ENCODE measurements at regions not wholly inside any gene's neighbourhood (a gene's known extent, or its start where the extent isn't known, plus 50 kb on each side); places are given as distances from the start of the nearest gene placed in this dataset.

GRCh38 chr10:106473129-106473685 lies 691.3 kb downstream of the SORCS1 start:
- no peak for DNase-seq (ENCODE audit: low read depth in 4 of 4, low spot score in 1 of 4)

DNA sequence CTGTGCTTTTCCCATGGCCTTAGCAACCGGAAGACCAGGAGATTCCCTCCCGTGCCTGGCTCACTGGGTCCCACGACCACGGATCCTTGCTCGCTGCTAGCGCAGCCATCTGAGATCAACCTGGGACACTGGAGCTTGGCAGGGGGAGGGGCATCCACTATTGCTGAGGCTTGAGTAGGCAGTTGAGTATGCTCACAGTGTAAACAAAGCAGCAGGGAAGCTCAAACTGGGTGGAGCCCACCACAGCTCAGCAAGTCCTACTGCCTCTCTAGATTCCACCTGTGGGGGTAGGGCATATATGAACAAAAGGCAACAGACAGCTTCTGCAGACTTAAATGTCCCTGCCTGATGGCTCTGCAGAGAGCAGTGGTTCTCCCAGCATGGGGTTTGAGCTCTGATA lies 697.0 kb downstream of the SORCS1 start:
- DNase-seq (ENCODE audit: low read depth in 4 of 4, low spot score in 1 of 4) = no peak

DNA sequence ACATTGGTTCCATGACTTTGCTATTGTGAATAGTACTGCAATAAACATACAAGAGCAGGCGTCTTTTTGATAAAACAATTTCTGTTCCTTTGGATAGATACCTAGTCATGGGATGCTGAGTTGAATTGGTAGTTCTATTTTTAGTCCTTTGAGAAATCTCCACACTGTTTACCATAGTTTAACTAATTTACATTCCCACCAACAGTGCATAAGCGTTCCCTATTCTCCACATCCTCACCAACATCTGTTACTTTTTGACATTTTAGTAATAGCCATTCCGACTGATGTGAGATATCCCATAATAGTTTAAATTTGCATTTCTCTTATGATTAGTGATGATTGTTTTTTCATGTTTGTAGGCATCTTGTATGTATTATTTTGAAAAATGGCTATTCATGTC lies 707.0 kb downstream of the SORCS1 start:
- no peak for DNase-seq (ENCODE audit: low read depth in 4 of 4, low spot score in 1 of 4)

GRCh38 chr10:106454233-106454632 lies 710.3 kb downstream of the SORCS1 start:
- DNase-seq (ENCODE audit: low read depth in 4 of 4, low spot score in 1 of 4) = no peak

DNA sequence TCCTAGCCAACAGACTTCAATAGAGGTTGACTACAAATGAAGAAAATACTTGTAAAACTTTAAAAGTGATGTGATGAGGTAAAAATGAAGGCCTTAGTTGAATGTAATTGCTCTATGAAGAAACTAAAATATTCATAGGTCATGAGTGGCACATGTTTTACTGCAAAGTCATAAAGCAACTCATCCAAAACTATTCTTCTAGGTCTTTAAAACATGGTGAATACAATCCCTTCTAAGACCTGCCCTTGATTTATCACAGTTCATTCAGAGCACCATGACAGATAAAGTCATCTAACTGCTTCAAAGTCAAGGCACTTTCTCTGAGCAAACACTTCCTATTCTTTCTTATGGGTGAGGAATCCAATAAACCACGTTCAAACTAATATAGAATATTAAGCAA lies 713.5 kb downstream of the SORCS1 start:
- no peak for DNase-seq (ENCODE audit: low read depth in 4 of 4, low spot score in 1 of 4)

DNA sequence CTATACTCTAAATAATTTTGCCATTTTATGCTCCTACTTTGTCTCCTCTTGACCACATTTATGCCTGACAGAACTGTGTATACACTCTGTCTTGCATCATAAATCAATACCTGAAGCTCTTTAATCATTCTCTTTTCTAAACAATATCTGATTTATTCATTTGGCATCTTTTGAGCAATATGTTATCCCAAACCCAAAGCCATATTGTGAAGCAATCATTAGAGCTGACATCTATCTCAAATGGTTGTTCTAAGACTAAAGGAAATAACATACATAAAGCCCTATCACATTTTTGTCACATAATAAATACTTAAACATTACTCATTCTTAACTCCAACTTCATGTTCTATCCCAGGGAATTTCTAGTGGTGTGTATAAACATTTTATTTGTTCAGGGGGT lies 717.6 kb downstream of the SORCS1 start:
- DNase-seq (ENCODE audit: low read depth in 4 of 4, low spot score in 1 of 4) = no peak

GRCh38 chr10:106442223-106442622 lies 722.3 kb downstream of the SORCS1 start:
- DNase-seq (ENCODE audit: low read depth in 4 of 4, low spot score in 1 of 4) = no peak

DNA sequence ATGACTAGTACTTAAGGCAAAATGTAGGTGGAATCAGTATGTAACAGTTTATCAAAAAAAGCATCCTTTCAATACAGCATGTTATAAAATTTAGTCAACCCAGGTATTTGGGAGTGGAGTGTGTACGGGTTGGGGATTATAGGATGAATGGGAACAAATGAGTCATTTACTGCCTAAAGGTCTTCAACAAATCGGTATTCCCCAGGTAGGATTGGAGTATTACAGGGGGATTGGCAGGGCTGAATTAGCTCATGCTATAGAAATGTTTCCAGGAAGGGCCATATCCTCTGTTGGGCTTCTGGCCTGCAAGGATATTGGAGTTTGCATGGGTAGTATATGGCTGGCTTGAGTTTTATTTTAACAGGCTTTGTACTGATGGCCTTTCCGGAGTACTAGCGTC lies 723.7 kb downstream of the SORCS1 start:
- DNase-seq (ENCODE audit: low read depth in 4 of 4, low spot score in 1 of 4) = no peak

DNA sequence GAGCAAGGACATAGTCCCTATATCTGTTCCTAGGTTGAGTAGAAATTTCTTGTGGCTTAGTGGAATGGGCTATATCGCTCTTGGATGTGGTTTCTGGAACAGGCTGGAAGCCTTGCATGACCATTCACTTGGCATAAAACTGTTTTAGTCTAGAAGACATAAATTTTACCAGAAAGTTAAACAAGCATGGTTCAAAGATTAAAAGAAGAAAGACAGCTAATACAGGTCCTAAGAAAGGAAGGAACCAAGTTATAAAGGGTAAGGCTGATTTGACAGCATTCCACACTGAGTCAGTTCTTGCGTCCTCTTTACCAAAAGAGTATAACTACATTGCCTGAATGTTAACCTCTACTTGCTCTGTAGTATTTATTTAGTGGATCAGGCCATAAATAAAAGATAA lies 724.2 kb downstream of the SORCS1 start:
- no peak for DNase-seq (ENCODE audit: low read depth in 4 of 4, low spot score in 1 of 4)

GRCh38 chr10:106439366-106439765 lies 725.1 kb downstream of the SORCS1 start:
- DNase-seq (ENCODE audit: low read depth in 4 of 4, low spot score in 1 of 4) = no peak

- DNase-seq (ENCODE audit: low read depth in 4 of 4, low spot score in 1 of 4) = no peak
Measured at GRCh38 chr10:106438386-106438785, 726.1 kb downstream of the SORCS1 start.

DNA sequence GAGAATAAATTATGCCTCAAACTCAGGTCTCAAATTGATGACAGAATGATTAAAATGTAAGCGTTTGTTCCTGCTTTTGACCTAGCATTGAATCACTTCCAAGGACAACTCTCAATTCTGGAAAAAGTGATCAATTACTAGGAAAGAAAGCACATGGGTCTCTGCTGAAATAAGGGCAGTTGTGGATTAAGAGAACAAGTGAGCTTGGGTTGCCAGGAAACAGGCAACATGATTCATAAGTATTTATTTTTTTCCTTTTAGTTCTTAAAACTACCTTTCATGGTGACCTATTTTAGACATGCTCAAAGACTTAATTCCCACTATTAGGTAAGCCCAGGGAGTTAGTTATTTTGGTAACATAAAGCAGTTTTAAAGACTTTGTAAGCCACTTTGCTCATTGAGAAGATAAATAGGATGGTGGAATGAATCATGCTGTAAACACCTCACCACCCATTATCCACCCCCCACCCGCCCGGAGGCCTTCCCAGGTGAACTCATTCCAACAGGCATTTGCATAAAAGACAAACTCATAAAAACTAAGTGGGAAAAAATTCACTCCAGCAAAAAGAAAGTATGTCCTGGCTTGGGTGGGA lies 728.3 kb downstream of the SORCS1 start:
- DNase-seq (ENCODE audit: low read depth in 4 of 4, low spot score in 1 of 4) = no peak

- DNase-seq (ENCODE audit: low read depth in 4 of 4, low spot score in 1 of 4) = no peak
Measured at GRCh38 chr10:106435081-106435480, 729.4 kb downstream of the SORCS1 start.

DNA sequence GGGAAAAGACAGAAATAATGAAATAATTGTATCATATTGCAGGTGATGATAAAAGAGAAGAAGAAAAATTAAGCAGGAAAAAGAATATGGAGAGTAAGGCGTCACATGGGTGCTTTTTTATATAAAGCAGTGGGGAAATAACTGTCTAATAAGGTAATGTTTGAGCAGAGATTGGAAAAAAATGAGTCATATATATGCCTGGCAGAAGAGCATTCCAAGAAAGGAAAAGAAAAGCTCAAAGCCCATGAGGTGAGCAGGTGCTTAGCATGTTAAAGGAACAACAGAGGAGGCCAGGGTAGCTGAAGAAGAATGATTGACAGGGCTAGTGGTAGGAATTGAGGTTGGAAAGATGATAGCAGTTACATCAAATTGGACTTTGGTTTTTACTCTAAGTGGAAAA lies 739.5 kb downstream of the SORCS1 start:
- no peak for DNase-seq (ENCODE audit: low read depth in 4 of 4, low spot score in 1 of 4)

DNA sequence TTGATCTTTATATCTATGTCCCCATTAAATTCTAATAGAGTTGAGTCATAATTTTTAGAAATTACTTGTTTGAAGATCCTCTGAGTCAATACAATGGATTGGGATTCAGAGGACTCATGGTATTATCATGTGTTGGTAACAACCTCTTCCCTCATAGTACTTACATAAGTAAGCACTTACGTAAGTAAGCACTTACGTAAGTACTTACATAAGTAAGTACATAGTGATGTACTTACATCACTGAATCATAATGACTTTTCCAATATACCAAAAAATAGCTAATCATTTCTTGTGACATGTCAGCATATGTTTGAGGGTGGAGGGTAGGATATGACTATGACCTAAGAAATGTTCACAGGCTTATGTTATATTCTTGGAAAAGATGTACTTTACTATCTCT lies 740.5 kb downstream of the SORCS1 start:
- no peak for DNase-seq (ENCODE audit: low read depth in 4 of 4, low spot score in 1 of 4)

DNA sequence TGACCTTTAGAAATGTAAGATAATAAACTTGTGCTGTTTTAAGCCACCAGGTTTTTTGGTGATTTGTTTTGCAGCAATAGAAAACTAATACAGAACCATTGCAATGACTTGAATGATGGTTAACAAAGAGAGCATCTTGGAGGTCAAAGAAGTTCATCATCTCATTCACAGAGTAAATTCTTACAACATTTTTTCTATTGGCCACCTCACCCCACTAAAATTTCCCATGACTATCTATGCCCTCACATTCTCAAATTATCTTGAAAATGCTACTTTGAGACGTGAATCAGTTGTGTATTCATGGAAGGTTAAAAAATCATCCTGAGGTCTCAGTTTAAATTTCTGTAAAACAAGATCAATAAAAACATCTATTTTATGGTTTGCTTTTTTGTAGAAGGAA lies 754.2 kb downstream of the SORCS1 start:
- DNase-seq (ENCODE audit: low read depth in 4 of 4, low spot score in 1 of 4) = no peak

DNA sequence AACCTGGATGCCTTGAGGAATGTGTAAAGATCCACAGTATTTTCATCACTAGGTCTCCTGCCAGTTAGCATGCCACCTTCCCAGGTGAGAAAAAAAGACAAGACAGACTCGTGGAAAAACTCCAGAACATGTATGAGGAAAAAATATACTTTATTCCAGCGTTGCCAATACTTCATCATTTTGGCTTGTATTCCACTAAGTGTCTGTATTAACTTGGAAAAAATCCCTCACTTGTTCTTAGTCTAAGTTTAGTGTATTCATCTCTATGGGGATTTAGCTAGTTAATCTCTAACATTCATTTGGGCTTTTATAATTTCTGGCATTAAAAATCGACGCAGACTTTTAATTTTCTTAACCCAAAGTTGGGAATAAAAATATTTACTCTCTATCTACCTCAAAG lies 759.4 kb downstream of the SORCS1 start:
- DNase-seq (ENCODE audit: low read depth in 4 of 4, low spot score in 1 of 4) = no peak

DNA sequence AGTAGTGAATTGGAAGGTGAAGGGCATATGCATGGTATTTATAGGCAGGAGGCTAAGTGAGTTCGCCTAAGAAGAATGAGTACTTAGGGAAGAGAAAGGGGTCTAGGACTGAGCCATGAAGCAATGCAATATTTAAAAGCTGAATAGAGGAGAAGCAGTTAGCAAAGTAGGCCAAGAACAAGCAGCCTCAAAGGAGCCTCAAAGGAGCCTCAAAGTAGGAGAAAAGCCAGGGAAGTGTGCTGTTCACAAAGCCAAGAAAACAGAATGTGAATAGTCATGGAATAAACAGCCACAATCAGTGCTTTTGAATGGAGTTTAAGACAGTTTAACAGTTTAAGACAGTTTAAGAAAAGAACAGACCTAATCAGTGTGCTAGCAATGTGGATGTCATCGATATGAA lies 762.0 kb downstream of the SORCS1 start:
- no peak for DNase-seq (ENCODE audit: low read depth in 4 of 4, low spot score in 1 of 4)

DNA sequence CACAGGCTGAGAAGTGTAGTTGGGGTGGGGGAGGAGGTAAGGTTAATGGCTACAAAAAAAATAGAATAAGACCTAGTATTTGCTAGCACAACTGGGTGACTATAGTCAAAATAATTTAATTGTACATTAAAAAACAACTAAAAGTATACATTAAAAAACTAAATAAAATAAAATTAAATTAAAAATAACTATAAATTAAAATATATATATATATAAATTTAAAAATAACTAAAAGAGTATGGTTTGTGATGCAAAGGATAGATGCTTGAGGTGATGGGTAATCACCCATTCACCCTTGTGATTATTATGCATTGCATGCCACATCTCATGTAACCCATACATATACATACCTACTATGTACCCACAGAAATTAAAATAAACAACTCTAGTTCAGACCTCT lies 762.5 kb downstream of the SORCS1 start:
- DNase-seq (ENCODE audit: low read depth in 4 of 4, low spot score in 1 of 4) = no peak

GRCh38 chr10:106401161-106401560 lies 763.3 kb downstream of the SORCS1 start:
- DNase-seq (ENCODE audit: low read depth in 4 of 4, low spot score in 1 of 4) = no peak

- DNase-seq (ENCODE audit: low read depth in 4 of 4, low spot score in 1 of 4) = no peak
Measured at GRCh38 chr10:106399112-106399511, 765.4 kb downstream of the SORCS1 start.

GRCh38 chr10:106396192-106396591 lies 768.3 kb downstream of the SORCS1 start:
- no peak for DNase-seq (ENCODE audit: low read depth in 4 of 4, low spot score in 1 of 4)

DNA sequence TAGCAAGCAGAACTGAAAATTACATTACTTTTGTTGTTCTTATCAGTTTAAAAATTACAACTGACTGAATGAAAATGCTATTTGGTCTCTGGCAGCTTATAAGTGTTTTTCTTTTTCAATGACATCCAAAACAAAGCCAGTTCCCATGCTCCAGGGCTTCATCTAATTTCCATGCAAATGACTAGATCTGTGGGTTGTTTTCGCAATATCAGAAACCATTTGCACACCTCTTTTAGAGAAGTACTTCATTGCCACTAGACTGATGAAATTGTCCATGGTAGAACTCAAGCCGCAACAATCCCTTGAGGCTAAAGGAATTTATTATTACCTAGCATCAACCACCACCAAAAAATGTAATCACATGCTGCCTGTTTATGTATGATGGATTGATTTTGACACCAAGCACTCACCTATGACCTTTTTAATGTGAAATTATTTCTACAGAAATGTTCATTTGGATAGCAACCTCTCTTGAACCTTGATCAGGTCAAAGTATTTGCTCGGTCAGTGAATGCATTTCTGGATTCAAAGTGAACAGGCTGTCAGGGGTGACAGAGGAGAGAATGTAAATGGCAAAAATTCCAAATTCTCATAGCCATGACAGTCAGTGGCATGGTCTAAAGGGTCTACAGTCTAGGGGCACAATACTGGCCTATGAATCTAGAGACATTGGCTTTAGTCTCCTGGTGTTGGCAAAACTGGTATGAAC lies 769.3 kb downstream of the SORCS1 start:
- no peak for DNase-seq (ENCODE audit: low read depth in 4 of 4, low spot score in 1 of 4)
